ENCODE measurements at regions not wholly inside any gene's neighbourhood (a gene's known extent, or its start where the extent isn't known, plus 50 kb on each side); places are given as distances from the start of the nearest gene placed in this dataset.

DNA sequence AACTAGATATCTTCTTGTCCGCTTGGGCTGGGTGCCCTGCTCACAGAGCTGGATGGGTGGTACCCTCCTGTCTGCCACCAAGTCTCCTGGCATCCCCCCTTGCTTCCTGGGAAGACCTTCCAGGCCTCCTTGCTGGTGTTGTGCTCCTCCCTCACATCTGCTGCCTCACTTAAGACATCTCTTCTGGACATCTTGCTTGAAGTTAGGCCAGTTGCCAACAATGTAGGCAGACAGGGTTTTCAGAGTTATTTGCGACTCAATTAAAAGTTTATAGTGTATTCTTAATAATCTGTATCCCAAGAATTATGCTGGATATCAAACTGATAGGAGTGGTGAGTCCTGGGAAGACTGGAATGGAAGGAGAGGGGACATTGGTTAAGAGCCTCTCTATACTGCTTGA lies 64.0 kb upstream of the TNRC6B start:
- TF ChIP-seq, protein P1, sequence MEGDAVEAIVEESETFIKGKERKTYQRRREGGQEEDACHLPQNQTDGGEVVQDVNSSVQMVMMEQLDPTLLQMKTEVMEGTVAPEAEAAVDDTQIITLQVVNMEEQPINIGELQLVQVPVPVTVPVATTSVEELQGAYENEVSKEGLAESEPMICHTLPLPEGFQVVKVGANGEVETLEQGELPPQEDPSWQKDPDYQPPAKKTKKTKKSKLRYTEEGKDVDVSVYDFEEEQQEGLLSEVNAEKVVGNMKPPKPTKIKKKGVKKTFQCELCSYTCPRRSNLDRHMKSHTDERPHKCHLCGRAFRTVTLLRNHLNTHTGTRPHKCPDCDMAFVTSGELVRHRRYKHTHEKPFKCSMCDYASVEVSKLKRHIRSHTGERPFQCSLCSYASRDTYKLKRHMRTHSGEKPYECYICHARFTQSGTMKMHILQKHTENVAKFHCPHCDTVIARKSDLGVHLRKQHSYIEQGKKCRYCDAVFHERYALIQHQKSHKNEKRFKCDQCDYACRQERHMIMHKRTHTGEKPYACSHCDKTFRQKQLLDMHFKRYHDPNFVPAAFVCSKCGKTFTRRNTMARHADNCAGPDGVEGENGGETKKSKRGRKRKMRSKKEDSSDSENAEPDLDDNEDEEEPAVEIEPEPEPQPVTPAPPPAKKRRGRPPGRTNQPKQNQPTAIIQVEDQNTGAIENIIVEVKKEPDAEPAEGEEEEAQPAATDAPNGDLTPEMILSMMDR (IDR thresholded peaks at IDR 0.05): no peak
- TF ChIP-seq EZH2 (IDR thresholded peaks at IDR 0.05): no peak
